Activated CD4-positive, alpha-beta T cell treated with anti-CD3 and anti-CD28 coated beads, Interleukin-2, amount 50 U/mL, for 24 hours (primary cell): ENCODE measurements at regions not wholly inside any gene's neighbourhood (a gene's known extent, or its start where the extent isn't known, plus 50 kb on each side); places are given as distances from the start of the nearest gene placed in this dataset.

Experiments used
- DNase-seq, 2 donors: peaks; one replicate each; pipeline ENCODE4 v3.0.0-alpha.2; 2020; ENCODE audit warnings: low read depth in 1 of 2, low spot score in 1 of 2

DNA sequence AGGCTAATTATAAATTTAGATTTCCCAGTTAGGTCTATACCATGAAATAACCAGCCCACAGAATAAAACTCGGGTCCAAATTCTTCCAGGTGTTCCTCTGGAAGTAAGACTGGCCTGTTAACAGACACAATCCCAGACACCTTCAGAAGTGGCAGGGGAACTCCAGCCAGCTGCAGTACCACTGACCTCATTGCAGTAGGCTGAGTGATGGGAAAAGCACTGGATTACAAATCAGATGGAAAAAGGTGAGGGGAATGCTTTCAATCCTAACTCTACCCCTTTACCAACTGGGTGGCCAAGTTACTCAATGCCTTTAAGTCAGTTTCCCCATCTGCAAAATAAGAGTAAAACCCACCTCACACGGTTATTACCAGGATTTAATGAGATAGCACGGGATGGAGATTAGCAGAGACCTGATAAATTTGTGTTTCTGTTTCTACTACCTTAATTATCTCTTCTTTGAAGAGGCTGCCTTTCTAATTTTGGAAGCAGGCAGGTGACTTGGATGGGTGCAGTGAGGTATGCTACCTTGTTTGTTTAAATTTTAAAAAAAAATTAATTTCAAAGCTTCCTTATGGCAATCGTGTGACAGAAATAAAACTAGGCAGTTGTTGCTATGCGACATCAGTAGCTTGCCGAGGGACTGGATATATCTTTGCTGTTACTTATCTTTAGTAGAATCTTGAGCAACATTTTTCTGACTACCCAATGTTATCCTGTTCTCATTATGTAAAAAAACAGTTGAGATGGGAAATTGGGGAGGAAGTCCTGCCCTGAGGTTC, 167.3 kb upstream of the GRIN2B start:
- DNase-seq = no peak

DNA sequence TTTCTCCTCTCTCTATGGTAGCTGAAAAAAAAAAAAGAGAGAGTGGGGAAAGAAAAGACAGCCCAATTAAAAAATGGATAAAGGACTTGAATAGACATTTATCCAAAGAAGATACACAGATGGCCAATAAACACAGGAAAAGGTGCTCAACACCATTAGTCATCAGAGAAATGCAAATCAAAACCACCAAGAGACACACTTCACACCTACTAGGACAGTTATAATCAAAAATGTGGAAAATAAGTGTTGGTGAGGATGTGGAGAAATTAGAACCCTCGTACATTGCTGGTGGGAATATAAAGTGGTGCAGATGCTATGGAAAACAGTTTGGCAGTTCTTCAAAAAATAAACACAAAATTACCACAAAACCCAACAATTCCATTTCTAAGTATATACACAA, 172.4 kb upstream of the GRIN2B start:
- no peak for DNase-seq

DNA sequence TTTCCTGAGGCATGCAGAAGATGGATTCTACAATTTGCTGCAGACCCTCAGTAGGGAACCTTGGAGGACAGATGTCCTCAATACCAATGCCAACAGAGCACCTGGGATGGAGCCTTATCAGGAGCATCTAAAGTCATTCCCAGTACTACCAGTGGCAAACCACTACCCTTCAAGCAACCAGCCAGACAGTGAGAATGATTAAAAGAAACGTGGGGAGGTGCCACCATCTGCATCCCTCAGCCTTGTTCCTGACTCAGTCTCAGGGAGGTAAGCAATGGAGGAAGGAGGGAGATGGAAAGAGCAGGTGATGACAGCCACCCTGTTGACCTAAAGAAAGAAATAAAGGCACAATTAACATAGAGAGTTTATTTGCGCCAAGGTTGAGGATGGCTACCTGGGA, 175.2 kb upstream of the GRIN2B start:
- no peak for DNase-seq

DNA sequence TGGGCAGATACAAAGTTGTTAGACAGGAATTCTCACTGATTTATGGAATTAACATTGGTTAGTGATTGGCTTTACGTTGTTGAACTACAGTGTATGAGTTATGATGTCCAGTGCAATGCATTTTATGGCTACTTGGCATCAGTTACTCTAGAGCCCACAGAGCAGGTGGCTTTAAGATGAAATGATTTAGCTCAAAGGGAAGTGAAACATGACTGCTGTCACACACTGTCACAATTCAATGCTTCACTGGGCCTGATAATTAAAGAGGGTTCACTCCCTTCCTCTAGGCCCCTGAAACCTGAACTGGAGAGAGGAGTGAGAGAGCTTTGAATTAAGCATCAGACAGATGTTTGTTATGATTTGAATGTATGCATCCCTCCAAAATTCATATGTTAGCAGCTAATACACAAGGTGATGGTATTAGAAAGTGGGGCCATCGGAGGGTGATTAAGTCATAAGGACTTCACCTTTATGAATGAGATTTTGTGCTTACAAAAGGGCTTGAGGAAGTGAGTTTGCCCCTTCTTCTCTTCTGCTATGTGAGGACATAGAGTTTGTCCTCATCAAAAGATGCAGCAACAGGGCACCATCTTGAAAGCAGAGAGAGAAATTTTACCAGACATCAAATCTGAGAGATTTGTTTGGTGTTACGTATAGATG, 175.8 kb upstream of the GRIN2B start:
- no peak for DNase-seq

DNA sequence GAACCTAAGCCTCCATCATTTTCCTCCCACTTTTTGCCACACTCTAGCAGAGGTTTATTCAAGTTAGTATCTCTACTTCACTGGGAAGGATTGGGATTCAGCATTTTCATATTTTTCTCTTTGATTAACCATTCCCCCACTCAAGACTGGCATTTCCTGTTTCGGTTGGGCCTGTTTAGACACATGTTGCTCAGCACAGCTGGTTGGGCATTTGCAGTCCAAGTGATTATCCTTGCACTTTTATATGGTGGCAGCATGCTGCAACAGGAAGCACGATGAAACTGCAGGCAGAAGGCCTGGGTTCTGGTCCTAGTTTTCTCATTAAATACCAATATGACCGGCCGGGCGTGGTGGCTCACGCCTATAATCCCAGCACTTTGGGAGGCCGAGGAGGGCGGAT, 182.9 kb upstream of the GRIN2B start:
- DNase-seq = no peak

DNA sequence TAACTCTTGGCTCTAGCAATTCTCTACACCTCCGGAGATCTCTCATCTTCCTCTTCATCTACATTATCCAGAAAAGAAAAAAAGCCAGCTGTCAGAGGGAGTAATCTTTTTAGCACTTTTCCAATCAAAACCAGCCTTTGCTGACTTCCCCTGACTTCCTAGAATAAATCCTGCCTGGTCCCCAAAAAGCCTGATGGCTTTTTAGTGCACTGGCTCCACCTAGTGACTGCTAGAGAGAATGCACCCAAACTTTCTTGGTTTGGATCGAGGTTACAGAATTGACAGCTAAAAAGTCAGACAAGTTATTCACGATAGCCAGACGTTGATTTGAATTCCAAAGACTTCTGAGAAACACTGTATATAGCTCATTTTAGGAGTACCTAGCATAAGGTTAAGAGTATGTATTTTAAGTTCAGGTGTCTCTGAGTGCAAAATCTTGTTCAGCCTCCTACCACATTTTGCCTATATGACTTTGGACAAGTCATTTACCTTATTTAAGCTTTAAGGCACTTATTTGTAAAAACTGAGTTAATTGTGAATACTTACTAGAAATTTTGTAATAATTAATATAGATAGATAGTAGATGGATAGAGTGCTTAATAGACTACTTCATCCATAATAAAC, 185.7 kb upstream of the GRIN2B start:
- peak in 1 of 2 donors; percentile 24 for DNase-seq

DNA sequence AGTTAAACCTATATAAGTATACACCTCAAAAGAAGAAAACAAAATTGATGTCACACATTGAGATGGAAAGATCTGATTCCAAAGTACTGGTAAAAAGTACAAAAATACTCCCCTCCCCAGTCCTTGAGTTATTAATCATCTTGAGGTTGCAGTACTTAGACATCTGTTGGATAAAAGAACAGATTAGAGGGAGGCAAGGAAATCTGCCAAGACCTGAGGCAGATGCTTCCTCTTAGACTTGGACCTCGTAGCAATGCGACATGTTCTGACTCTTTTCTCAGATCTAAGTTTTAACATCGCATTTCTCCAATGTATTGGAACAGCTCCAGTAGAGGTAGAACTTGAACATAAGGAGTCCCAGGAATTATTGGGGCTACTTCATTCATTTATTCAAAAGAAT, 187.9 kb upstream of the GRIN2B start:
- DNase-seq = no peak

DNA sequence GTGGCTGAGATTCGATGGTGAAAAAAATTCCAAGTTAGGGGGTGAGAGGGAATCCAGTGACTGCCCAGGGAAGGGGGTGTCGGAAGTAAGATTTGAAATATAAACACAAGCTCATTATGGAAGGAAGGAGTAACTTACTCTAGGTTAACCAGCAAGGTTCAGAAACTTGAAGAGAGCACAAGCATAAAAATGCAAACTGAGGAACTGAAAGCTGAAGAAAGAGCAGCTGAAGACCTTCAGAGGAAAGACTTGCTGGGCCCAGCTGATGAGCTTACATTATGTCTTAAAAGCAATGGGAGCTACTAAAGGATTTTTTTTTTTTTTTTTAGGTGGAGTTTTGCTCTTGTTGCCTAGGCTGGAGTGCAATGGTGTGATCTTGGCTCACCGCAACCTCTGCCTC, 189.7 kb upstream of the GRIN2B start:
- DNase-seq = no peak

DNA sequence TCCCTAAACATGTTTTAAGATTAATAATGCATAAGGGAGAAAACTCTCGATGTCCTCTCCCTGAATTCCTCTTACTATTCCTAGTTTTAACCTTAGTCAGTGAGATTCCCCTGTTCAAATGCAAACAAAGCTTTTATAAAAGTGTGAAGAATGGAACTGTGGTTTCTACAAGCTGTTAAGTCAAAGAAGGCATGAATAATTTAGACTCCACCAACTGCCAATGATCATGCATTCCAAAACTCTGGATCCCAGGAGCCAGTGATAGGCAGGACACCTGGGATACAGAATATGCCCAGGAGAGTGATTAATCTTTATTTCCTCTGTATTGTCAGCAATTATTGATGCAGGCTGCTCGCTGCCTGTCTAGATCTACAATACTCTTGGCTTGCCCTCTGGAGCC, 190.3 kb upstream of the ATF7IP start:
- no peak for DNase-seq

DNA sequence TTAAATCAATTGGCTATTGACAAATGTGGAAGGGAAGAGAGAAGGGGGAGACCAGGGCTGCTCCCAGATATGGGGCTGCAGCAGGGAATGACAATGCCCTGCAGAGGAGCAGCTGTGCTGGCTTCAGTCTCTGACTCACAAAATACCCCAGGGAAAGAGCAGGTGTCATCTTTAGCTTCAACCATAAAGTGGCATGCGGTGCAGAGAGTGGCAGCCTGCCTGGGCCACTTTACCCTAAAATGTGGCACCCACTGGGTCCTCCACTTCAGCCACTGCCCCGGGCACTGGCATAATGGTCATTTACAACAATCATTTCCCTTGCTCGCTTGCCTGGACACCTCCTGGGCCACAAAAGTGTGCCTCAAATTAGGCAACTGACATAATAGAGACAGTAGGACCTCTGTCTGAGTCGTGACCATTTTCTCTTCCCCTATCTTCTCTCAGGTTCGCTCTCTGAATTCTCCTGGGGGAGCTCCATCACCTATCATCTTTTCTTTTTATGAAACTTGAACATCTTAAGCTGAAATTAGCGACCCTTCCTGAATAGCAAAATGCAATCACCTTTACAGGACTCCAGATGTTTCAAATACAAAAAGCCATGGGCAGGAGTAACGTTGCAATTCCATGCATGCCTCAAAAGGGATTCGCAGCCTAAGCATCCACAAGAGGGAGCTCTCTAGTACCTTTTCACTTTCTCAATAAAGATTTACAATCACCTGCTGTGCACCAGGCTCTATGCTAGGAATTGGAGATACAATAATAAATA, 179.9 kb upstream of the ATF7IP start:
- peak in 1 of 2 donors; percentile 23 for DNase-seq

DNA sequence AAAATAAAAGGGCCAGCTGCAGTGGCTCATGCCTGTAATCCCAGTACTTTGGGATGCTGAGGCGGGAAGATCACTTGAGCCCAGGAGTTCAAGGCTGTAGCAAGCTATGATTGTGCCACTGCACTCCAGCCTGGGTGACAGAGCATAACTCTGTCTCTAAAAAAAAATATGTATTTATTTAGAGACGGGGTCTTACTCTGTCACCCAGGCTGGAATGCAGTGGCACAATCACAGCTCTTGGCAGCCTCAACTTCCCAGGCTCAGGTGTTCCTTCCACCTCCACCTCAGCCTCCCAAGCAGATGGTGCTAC, 179.3 kb upstream of the ATF7IP start:
- no peak for DNase-seq

DNA sequence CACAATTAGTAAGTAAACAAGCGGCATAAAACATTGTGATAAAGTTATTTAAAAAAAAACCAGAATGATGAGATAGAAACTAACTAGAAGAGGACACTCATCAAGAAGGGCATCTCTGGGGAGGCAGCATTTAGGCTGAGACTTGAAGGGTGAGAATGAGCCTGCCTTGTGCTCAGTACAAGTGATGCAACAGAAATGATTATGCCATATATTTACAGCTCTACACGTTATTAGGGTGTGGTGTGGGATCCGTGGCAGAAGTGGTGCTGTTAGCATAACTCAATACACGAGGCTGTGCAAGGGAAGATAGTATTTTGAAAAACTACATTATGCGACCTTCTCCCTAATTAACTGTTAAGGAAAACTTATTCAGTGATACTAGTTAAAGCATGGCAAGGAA, 178.5 kb upstream of the ATF7IP start:
- no peak for DNase-seq

DNA sequence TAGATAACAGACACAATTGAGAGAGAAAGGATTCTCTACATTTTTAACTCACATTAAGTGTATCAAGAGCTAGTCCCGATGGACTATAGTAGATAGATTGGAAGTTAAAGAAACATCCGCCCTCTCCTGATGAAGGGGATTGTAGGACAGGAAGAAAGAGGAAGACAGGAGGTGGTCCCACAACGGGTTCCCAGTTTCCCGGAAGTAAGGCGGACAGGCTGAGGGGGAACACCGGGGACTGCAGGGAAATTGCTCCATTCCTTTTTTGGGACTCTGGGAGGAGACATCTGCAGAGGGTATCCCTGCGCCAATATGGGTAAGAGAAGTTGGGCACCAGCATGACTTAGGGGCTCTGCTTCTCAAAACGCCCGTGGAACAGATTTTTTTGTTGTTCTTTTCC, 177.5 kb upstream of the ATF7IP start:
- DNase-seq = no peak

DNA sequence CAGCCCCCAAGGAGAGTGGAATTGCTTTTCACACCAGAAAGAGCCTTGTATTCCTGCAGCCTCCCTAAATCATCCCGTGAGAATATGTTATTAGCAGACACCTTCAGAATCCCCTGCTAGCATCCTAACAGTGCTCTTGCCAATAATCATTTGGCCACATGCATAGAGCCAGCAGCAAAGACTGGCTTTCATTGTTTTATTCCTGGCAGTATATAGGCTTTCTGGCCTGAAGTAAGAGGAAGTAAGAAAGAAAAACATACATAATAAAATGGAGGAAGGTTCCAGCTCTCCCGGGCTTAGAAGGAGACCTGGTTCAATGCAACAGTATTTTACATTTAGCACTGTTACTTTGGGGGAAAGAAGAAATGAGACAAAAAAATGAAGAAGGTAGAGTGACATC, 176.7 kb upstream of the ATF7IP start:
- DNase-seq = no peak

DNA sequence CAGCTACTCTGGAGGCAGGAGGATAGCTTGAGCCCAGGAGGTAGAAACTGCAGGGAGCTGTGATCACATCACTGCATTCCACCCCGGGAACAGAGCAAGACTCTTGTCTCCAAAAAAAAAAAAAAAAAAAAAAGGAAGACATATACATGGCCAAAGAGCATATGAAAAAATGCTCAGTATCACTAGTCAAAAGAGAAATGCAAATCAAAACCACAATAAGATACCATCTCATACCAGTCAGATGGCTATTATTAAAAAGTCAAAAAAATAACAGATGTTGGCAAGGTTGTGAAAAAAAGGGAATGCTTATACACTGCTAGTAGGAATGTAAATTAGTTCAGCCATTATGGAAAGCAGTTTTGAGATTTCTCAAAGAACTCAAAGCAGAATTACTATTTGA, 174.8 kb upstream of the ATF7IP start:
- no peak for DNase-seq

DNA sequence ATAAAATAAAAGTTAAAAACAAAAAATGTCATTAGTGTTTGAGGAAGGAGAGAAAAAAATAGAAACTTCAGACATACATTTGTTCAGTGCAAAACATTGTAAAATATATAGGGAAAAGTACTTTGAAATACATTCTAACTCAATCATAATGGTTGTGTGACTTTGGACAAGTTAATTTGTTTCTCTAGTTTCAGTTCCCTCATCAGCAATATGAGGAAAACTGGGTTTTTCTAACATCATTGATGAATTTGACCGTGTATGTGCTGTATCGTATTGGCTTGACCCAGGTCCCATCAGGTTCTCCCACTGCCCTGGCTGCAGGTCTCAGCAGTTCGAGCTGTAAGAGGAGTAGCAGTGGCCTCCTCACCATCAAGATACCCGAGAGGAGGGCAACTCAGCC, 173.9 kb upstream of the ATF7IP start:
- DNase-seq = no peak

DNA sequence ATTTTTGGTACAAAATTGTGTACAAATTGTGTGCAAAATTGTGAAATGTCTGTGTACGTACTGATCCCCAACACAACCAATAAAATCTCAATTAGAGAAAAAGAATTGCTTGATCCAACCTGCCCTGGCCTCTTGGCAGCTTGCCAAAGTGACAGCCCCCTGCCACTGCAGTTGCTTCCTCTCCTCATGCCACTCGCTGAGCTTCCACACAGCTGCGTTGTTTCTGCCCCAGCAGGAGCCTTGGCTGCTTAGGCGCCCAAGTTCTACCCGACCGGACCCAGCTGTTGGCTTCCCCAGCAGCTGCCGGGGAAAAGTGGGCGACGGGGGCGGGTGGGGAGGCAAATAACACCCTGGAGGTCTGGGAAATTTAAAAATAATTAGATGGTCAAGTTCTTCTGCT, 171.8 kb upstream of the ATF7IP start:
- DNase-seq = no peak

DNA sequence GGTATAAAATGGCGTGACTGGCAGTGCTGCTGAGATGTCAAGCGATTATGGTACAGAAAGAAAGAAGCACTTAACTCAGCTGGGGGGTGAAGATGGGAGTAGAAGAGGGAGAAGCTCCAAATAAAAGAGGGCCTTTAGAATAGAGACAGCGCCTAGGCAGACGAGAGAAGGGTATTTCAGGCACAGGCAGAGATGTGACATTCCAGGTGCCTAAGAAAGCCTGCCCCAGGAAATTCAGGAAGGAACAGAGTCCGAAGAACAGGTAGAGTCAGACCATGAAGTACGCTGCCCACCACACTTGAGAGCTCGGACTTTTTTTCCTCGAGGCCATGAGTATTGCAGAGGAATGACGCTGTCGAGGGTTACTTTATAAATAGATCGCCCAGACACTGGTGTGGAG, 170.9 kb upstream of the ATF7IP start:
- no peak for DNase-seq

DNA sequence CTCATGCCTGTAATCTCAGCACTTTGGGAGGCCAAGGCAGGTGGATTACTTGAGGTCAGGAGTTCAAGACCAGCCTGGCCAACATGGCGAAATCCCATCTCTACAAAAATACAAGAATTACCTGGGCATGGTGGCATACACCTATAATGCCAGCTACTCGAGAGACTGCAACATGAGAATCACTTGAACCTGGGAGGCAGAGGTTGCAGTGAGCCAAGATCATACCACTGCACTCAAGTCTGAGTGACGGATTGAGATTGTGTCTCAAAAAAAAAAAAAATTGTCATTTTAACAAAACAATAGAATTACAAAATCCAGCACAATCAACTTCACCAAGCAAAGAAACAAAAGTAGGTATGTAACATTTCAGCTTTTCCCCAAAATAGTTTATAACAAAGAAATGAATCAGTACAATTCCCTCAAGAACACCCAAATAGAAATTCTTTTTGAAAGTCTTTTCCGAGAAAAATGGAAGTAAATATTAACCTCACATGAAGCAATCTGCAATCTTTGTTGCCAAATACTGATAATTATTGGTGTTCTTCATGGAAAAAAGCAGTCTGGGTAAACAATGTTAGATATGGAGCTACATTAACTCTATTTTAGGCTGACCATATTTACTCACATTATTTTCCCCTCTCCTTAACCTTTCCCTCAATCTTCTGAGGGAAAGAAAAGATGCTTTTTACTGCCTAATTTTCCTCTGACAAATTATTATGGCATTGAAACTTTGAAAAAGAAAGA, 165.9 kb upstream of the ATF7IP start:
- DNase-seq = no peak

DNA sequence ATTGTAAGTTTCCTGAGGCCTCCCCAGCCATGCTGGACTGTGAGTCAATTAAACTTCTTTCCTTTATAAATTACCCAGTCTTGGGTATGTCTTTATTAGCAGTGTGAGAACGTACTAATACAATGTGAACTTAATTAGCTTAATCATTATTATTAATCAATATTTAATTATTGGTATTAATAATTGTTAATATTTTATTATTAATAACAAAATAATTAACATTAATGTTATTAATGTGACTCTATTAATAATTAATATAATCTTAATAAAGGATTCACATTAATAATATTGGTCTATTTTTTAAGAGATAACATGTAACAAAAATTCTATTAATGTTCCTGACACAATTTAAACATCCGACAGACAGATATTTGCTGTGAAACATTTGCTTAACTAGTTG, 164.9 kb upstream of the ATF7IP start:
- DNase-seq = no peak

DNA sequence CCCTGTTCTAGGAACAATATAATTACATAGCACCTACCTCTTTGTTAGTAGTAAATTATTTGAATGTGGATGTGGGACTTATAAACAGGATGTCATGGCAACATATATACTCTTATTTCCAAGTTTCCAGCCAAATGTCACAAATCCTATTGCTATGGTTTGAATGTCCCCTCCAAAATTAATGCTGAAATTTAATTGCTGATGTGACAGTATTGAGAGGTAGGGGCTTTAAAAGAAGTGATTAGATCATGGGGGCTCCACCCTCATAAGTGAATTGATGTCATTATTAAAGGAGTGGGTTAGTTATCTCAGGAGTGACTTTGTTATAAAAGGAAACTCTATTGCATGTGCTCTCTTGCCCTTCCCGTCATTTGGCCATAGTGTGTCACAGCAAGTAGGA, 164.2 kb upstream of the ATF7IP start:
- no peak for DNase-seq
